CD4-positive, alpha-beta memory T cell (primary cell): ENCODE measurements at regions not wholly inside any gene's neighbourhood (a gene's known extent, or its start where the extent isn't known, plus 50 kb on each side); places are given as distances from the start of the nearest gene placed in this dataset.

ENCODE experiments used
- CTCF ChIA-PET: fragments of 350-600 bp; sonication (Branson Sonifier 250); formaldehyde crosslinking; loops from one replicate; lab custom pipeline; 2021; ENCODE audit warnings: inconsistent platforms; ENCODE audit not compliant: partially characterized antibody; lab: Charles Lee
- POLR2A ChIA-PET: fragments of 350-600 bp; sonication (Branson Sonifier 250); formaldehyde crosslinking; loops from one replicate; lab custom pipeline; 2021; ENCODE audit not compliant: partially characterized antibody; lab: Charles Lee
- DNase-seq, 5 donors: peaks; one replicate each; pipeline versions ENCODE4 v3.0.0 to v3.0.0-alpha.2; 2020 to 2022; ENCODE audit warnings: mixed read lengths in 1 of 5
- H3K27ac ChIP-seq: one replicate; pipeline ENCODE4 v1.7.0; 2013; ENCODE audit warnings: low read depth, low read length
- H3K27me3 ChIP-seq: 2 replicates; pipeline ENCODE4 v1.7.0; 2013; ENCODE audit warnings: mild to moderate bottlenecking, low read length, moderate library complexity; ENCODE audit not compliant: insufficient read depth
- H3K36me3 ChIP-seq: 2 replicates; pipeline ENCODE4 v1.7.0; 2013; ENCODE audit warnings: mild to moderate bottlenecking, low read length, moderate library complexity; ENCODE audit not compliant: insufficient read depth
- H3K4me1 ChIP-seq: 2 replicates; pipeline ENCODE4 v1.7.0; 2013; ENCODE audit warnings: mild to moderate bottlenecking, low read length, moderate library complexity; ENCODE audit not compliant: insufficient read depth
- H3K4me3 ChIP-seq, 2 donors: one replicate each; pipeline ENCODE4 v1.7.0; 2013; ENCODE audit warnings: low read length in 2 of 2, mild to moderate bottlenecking in 1 of 2
- H3K9me3 ChIP-seq, 2 donors: one replicate each; pipeline ENCODE4 v1.7.0; 2013; ENCODE audit warnings: low read length in 2 of 2, control low read depth in 1 of 2; ENCODE audit not compliant: control insufficient read depth in 1 of 2
- H3K27ac Mint-ChIP-seq, 7 donors: one replicate each; pipeline ENCODE4 v1.8.0; 2020 to 2021; ENCODE audit warnings: mixed read lengths in 7 of 7, mild to moderate bottlenecking in 6 of 7, inconsistent platforms in 3 of 7, moderate library complexity in 3 of 7
- H3K27me3 Mint-ChIP-seq, 2 donors: one replicate each; pipeline ENCODE4 v1.8.0; 2020 to 2021; ENCODE audit warnings: mixed read lengths in 2 of 2
- H3K36me3 Mint-ChIP-seq, 2 donors: one replicate each; pipeline ENCODE4 v1.8.0; 2020 to 2021; ENCODE audit warnings: mixed read lengths in 2 of 2, inconsistent platforms in 1 of 2, mild to moderate bottlenecking in 1 of 2
- H3K4me1 Mint-ChIP-seq, 4 donors: one replicate each; pipeline ENCODE4 v1.8.0; 2020 to 2021; ENCODE audit warnings: mixed read lengths in 4 of 4, mild to moderate bottlenecking in 1 of 4
- H3K4me3 Mint-ChIP-seq, 8 donors: one replicate each; pipeline ENCODE4 v1.8.0; 2020 to 2021; ENCODE audit warnings: mixed read lengths in 8 of 8, mild to moderate bottlenecking in 7 of 8, moderate library complexity in 6 of 8, inconsistent platforms in 3 of 8
- H3K9me3 Mint-ChIP-seq, 8 donors: one replicate each; pipeline ENCODE4 v1.8.0; 2020 to 2021; ENCODE audit warnings: mixed read lengths in 8 of 8, mild to moderate bottlenecking in 5 of 8, inconsistent platforms in 3 of 8, moderate library complexity in 1 of 8
- intact Hi-C: fragments of 100-400 bp; cut with micrococcal nuclease; formaldehyde crosslinking; loops from one replicate; pipeline ENCODE4 v1.15.1; 2023
- microRNA-seq: library from miRNA; unstranded; fragments of <30 nt; microRNA quantifications from one replicate; pipeline ENCODE4 v1.2.0, GENCODE V29; 2021; ENCODE audit warnings: borderline replicate concordance, borderline number of aligned reads, borderline microRNAs expressed, mixed read lengths

- H3K36me3 Mint-ChIP-seq = no peaks in the 10 kb centered on the region
- POLR2A ChIA-PET = no interaction called here
- Histone ChIP-seq H3K4me1 (no peaks in the 10 kb centered on the region), H3K36me3 (no peaks in the 10 kb centered on the region), H3K9me3 (no peaks in the 10 kb centered on the region), H3K27ac (no peak overlapping the region), H3K4me3 (no peak overlapping the region), H3K27me3 (no peaks in the 10 kb centered on the region)
- H3K4me3 Mint-ChIP-seq = no peak overlapping the region
- no peaks in the 10 kb centered on the region for H3K9me3 Mint-ChIP-seq
- intact Hi-C loops = loop anchor here (5.0 kb wide), 1 partner anchor 58 kb away; no protein-coding TSS in a partner anchor
- DNase-seq = no peak
- peak overlapping the region in 1 of 7 donors; percentile 21 for H3K27ac Mint-ChIP-seq
- H3K4me1 Mint-ChIP-seq = peaks cover 0 to 7% (median 6%) of the 10 kb centered on the region in 4 donors
- no peaks in the 10 kb centered on the region for H3K27me3 Mint-ChIP-seq
- CTCF ChIA-PET = interaction anchor here (9.9 kb wide), 1 partner anchor 111 kb away, joined by 71 read pairs; no protein-coding TSS in a partner anchor
These were observed 51.0 kb upstream of the IL17B start for GRCh38 chr5:149429839-149430721.

Small RNA genes lying in the stretch of these regions (microRNA-seq; reads per million reads assigned to microRNA genes)
- gene MIR145 = 1.7 reads per million
